Astrocyte (in vitro differentiated cells and primary cell): ENCODE measurements at regions not wholly inside any gene's neighbourhood (a gene's known extent, or its start where the extent isn't known, plus 50 kb on each side); places are given as distances from the start of the nearest gene placed in this dataset.

Experiments used
- CTCF ChIP-seq: IDR thresholded peaks from 2 replicates; pipeline ENCODE4 v1.5.1; 2011; ENCODE audit warnings: low read depth, mild to moderate bottlenecking, inconsistent platforms, low read length, moderate library complexity; ENCODE audit not compliant: insufficient read depth
- EZH2 ChIP-seq: IDR thresholded peaks from 2 replicates; pipeline ENCODE4 v1.6.1; 2012; ENCODE audit warnings: mild to moderate bottlenecking, low read length, inconsistent platforms; ENCODE audit not compliant: insufficient read depth

GRCh38 chr5:54678737-54679136 lies 161.2 kb downstream of the SNX18 start:
- no peak for TF ChIP-seq CTCF
- TF ChIP-seq EZH2: no peak
